ENCODE measurements at regions not wholly inside any gene's neighbourhood (a gene's known extent, or its start where the extent isn't known, plus 50 kb on each side); places are given as distances from the start of the nearest gene placed in this dataset.

DNA sequence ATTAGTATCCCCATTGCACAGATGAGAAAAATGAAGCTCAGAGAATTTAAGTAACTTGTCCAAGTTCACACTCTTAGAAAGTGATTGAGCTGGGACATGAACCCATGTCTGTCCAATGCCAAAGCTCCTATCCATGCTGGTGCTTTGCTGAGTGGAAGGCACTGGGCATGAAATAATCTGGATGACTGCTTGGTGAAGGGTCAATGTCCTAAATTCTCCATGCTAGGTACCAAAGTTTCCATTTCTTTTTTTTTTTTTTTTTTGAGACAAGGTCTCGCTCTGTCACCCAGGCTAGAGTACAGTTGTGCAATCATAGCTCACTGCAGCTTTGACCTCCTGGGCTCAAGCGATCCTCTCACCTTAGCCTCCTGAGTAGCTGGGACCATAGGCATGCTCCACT, 153.6 kb upstream of the ERCC4 start:
- no peak for DNase-seq

DNA sequence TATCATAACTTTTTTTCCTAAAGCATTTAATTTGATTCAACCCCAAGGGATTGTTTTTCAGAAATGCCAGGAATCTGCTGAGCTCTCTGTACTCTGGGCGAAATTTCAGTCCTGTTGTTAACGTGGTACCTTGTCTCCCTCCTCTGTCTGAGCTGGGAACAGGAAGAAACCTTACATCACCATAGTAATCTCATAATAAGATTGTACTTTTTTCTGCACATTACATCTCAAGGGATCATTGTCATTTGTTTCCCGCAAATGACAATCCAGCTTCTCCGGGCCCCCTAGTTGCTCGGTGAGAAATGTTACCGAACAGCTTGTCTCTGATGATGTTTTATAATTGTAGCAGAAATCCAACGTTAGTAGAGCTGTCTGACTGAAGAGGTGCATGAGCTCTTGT, 152.7 kb upstream of the ERCC4 start:
- no peak for DNase-seq

DNA sequence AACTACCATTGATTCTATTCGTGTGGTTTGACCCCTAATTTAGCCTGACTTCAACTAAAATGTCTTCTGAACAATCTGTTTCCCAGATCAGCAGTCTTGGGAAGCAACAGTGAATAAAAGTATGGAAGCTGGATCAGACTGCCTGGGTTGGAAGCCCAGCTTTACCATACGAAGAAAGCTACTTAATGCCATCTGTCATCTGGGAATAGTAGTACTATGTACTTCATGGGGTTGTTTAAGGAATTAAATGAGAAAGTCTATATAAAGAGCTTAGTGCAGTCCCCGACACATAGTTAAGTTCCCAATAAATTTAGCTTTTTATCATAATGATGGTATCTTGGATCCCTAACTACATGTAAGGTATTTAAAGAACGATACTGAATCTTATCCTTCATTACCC, 151.5 kb upstream of the ERCC4 start:
- DNase-seq, result no peak

DNA sequence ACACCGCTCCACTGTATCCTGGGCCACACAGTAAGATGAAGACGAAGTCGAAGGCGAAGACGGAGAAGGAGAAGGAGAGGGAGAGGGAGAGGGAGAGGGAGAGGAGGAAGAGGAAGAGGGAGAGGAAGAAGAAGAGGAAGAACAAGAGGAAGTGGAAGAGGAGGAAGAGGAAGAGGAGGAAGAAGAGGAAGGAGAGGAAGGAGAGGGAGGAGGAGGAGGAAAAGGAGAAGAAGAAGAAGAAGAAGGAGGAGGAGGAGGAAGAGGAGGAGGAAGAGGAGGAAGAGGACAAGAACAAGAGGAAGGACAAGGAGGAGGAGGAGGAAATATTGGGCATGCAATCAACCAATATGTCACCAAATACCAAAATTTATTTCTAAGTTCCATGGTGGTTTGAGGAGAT, 149.5 kb upstream of the ERCC4 start:
- no peak for DNase-seq

DNA sequence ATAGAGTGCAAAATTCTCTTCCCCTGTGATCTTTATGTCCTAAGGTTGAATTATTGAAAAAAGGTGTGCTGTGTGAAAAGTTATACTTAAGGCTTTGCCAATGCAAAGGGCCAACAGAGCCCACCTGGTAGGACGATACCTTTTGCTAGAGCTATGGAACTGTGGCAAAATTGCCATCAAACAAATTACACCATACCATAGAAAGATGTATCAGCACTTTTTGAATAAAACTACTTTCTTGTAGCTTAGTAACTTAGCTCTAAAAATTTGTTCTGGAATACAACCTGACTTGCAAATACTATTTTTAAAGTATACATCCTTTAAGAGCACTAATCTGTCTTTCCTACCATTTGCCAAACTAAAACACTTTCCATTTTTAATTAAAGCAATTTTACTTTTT, 147.2 kb upstream of the ERCC4 start:
- no peak for DNase-seq

DNA sequence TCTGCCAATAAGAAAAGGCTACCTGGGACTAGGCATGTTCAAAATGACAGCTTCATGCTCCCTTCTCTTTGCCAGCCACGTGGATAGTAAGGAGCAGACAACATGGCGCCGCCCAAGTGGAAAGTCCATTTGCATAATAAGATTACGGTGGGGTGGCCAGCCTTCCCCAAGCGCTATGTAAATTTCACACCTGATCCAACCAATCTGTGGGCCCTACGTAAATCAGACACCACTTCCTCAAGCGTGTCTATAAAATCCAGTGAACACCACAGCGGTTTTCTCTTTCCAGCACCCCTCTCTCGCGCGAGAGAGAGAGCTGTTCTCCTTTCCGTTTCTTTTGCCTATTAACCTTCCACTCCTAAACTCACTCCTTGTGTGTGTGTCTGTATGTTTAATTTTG, 140.3 kb upstream of the ERCC4 start:
- no peak for DNase-seq

DNA sequence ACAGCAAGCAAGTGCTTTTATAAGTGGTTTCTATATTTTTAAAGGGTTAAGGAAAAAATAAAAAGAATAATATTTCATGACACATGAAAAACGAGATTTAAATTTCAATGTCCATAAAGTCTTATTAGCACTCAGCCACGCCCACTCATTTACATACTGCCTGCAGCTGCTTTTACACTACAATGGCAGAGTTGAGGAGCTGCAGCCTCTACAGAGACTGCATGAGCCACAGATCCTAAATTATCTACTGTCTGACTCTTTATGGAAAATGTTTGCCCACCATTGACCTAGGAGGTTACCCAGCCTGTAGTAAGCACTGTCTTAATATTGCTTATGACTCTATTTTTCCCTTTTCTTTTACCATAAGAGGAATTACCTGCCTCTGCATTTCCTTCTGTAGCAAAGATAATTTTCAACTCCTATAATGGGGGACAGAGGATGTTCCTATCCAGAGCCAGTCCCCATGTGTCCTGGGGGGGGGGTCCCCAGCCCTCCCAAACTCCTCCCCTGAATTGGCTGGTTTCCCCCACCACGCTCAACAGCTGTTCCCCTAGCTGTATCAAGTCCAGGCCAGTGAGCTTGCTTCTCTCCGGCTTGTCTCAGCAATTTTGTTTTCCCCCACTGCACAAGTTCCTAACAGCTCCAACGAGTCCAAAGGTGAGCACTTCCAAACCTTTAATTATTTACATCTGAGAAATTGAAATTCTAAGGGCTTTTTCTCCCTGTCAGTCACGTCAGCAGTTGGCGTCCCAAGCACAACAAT, 139.4 kb upstream of the ERCC4 start:
- no peak for DNase-seq

DNA sequence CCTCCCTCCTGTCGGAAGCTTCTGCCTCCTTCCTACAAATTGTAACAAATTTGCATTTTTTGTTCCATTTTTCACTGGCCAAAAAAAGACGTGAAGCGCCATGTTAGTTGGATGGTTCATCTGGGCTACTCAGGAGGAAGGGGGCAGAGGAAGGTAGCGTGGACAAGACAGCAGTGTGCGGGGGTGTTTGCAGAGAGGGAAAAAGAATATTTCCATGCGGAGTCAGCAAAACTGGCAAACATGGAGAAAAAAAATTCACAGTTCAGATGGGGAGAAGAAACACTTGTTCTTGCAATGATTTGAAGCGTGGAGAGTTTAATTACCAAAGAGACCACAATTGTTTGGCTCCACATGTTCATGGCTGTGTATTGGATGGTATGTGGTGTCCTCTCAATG, 138.8 kb upstream of the ERCC4 start:
- DNase-seq, result no peak

DNA sequence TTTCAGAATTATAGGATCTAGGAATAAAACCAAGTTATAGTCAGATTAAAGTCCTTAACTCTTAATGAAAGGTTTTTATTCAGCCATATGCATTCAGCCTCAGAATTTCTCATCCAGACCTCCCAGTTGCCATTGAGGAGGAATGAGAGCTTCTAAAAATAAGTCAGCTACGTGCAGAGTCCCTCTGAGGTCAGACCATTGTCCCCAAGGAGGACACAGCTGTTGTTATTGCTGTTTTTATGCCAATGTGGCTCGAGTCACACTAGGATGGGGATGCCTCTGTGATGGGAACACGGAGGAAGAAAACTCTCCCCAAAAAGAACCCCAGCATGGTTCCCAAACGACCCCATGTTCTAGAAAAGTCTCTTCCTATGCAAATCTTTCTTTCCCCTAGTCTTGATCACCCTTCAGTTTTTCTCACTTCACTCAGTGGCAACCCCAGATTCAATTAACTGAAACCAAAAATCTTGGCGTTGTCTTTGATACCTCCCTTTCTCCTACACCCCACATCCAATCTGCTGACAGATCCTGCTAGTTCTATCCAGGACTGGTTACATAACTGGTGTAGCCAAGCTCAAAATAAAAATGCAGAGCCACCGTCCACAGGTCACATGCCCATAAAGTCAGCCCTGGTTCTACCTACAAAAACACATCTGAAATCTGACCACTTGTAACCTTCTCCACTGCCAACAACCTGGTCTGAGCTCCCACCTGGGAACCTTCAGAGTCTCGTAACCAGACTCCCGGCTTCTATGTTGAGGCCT, 138.2 kb upstream of the ERCC4 start:
- no peak for DNase-seq

DNA sequence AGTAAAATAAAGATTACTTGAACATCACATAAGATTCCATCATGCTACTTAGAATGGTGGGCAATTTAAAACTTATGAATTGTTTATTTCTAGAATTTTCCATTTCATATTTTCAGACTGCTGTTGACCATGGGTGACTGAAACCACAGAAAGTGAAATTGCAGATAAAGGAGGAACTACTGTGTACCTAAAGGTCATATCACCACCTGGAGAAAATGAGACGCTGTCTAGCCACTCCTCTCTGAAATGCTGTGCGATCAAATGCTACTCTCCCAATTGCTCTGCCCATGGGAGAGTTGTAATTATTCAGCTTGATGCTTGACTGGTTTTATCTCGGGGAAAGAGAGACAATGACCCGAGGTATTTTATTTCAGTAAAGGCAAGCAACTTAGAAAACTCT, 128.9 kb upstream of the ERCC4 start:
- DNase-seq, result no peak

DNA sequence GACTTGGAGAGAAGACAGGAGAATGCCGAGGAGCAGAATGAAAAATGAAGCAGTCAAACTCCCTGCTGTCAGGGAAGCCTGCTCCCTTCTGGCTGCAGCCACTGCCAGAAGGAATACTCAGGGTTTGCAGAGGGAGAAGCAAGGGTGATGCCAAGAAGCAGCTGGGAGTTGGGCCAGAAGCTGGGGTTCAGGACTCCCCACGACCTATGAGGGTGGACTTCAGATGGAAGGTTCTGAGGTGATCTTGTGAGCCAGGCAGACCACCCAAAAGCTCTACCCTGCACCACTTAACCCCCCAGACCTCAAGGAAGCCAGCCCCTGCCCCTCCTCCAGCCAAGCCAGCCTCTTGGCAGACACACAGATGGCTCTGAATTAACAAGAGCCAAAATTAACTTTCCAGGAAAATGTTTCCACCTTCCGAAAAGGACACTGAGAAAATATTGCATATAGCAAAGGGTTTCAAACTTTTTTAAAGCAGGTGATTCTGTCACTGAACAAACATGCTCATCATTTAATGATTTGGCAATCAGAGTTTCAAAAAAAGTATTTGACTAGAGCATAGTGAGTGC, 126.0 kb upstream of the ERCC4 start:
- no peak for DNase-seq

DNA sequence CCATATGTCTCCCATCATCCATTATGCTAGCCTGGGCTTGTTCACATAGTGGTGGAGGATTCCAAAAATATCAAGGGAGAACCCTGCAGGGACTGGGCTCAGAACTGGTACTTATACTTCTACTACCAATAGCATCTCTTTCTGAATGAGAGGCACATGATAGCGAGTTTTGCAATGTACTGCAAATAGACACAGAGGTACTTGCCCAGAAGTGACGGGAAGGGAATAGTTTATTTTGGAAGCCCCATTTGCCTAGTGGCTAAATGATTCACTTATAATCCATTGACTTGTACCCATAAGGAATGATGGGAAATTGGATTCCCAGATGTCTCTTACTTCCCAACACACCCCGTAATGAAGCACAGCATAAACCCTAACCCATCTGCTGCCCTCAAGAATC, 124.8 kb upstream of the ERCC4 start:
- DNase-seq, result no peak

DNA sequence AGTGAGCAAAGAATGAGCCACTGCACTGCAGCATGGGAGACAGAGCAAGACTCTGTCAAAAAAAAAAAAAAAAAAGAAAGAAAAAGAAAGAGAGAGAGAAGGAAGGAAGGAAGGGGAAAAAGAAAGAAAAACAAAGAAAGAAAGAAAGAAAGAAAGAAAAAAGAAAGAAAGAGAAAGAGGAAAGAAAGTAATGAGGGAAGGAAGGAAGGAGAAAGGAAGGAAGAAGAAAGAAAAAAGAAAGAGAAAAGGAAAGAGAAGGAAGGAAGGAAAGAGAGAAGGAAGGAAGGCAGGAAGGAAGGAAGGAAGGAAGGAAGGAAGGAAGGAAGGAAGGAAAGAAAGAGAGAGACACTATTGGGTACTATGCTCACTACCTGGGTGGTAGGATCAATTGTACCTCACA, 122.2 kb upstream of the ERCC4 start:
- no peak for DNase-seq

DNA sequence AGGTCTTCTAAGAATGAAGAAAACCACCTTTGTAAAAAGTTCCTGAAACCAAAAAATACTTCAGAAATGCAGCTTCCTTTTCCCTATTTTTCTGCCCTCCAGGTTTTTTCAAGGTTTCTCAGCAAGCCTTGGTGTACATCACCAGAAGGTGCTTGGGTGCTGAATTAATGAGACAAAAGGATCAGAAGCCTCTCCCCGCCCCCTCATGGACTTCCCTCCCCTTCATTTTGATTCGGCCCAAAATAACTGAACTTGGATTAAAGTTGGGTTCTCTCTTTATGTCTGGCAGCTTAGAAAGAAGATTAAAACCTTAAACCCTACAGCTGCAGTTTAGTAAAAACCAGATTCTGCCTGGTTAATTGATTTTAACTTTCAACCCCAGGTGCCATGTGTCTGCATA, 121.7 kb upstream of the ERCC4 start:
- no peak for DNase-seq

DNA sequence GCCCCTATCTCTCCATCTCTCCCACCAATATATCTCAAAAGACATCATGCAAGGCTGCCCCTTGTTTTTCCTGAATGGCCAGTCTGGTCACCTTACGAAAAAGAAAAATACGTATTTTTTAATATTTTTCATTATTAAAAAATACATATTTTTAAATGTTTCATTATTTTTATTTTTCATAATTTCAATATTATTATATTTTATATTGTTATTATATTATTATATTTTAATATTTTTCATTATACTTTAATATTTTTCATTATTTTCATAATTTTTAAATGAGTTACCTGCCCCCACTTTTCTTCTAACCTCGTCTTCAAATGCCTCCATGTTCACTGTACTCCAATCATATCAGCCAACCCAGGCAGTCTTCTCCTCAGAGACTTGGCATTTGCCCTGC, 116.0 kb upstream of the ERCC4 start:
- no peak for DNase-seq

DNA sequence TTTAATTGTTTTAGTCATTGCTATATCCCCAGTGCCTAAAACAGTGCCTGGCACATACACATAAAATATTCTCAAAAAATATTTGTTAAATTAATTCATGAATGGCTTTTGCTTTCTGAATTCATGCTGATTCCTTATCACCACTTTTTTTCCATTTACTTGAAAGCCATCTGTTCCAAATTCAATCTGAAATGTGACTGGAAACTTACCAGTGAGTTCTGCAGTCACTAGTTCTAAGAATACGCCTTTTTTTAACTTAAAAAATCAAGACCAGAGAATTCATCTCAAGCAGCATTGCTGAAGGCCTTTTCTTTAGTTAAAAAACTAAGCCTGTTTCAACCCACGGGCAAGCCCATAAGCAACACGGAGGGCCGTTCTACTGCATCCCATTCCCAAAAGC, 114.0 kb upstream of the ERCC4 start:
- DNase-seq, result no peak

DNA sequence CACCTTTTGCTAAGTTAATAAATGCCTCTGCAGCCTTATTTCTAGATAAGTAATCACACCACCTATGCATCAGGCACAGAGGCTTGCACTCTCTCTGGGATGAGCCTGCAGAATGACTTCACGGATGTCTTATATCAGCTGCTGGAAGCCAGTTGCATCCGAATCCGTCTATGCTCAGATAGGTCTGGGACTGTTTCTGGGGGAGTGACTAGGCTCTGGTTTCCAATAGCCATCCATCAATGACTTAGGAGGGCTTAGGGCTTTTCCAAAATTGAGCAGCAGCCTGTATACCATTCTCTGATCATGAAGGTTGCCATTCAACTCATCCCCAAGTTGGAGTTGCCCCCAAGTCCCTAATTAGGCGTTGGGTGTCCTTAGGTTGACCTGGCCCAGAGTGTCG, 113.3 kb upstream of the ERCC4 start:
- DNase-seq, result no peak

DNA sequence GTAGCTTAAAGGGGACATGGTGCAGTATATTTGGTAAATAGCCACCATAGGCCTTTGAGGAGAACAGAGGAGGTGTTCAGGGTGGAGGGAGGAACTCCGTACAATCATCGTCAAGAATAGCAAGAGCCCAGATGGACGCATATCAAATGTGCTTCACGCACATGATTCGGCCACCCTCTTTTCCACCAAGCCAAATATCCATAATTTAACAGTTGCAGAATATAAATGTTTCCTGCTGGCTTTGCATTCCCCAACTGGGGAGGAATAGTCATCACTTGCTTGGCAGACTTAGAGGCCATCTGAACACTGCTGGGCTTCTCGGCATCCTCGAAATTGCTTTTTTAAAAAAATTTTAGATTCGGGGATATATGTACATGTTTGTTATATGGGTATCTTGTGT, 111.9 kb upstream of the ERCC4 start:
- no peak for DNase-seq

DNA sequence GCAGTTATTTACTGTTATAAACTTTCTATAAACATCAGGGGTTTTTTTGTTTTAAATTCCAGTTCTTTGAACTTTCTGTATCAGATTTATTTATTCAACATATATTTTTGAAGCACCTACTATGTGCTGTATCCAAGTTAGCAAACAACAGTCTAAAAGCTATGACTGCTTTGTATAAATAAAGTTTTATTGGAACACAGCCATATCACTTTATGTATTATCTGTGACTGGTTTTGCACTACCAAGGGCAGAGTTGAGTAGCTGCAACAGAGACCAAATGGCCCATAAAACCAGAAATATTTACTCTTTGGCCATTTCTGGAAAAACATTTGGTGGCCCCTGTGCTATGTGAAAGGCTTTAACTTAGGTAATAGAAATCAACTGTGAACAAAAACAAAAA, 110.2 kb upstream of the ERCC4 start:
- no peak for DNase-seq

DNA sequence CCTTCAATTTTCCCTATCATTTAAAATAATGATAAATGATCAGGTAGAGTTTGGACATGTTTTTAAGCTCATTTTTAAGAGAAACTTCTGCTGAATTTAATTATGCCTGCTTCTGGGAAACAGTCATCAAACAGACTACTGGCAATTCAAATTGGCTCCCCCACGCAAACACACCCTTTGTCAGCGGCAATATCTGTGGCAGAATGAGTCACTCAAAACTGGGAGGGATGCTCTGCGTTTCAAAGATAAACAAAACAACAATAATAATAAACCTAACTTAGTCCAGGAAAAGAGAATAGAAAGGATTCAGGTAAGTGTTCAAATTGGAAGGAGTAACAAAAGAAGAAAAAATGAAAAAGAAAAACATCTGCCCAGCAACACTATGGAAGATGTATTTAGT, 108.1 kb upstream of the ERCC4 start:
- no peak for DNase-seq

DNA sequence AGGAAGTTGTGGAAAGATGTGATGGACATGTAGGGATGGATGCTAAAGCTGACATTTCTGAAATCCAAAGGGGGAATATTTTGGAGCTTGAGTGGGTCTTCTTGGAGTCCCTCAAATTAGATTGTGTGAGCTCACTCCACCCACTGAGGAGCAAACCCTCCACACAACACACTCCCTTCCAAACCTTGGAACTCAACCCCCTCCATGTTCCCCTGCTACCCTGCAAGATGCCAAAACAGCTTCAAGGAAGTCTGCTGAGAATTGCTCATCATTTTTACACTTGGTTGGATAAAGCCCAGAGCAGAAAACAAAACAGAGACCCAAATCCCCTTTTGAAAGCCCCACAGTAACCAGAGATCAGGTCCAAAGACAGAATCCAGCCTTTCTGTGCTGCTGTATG, 103.3 kb upstream of the ERCC4 start:
- no peak for DNase-seq

DNA sequence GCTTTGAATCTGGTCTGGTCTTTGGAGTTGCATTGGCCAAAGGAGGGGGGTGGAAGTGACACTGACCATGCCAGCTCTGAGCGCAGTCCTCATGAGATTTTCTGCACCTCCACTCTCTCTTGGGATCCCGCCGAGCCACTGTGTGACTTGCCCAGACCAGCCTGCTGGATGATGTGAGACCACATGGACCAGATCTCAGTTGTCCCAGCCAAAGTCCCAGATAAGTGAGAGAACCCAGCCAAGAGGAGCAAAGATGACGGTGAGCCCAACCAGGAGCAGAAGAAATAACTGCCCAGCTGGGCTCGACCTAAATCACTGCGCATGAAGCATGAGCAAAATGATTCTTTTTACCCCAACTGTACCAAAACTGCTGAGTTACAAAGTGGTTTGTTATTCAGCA, 96.5 kb upstream of the ERCC4 start:
- DNase-seq, result no peak

DNA sequence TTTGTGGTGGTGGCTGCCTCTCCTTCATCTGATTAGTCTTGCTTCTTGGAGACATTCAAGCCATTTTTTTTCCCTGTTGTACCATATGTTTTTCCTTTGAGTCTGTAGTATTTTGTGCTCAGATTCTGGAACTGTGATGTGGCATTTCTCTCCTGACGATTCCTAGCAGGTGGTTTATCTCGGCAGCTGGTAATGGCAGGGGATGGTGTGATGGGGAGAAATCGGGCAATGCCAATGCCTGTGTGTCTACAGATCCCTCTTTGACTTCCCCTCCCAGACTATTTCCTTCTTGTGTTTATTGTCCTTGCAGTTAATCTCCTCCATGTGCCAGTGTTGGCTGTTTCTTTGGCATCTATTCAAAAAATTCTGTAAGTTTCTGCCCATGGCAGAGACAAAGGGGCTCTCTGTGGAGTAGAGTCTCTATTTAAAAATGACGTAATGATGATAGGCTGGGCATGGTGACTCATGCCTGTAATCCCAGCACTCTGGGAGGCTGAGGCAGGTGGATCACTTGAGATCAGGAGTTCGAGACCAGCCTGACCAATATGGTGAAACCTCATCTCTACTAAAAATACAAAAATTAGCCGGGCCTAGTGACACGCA, 90.2 kb upstream of the ERCC4 start:
- peak; percentile 9 for DNase-seq

DNA sequence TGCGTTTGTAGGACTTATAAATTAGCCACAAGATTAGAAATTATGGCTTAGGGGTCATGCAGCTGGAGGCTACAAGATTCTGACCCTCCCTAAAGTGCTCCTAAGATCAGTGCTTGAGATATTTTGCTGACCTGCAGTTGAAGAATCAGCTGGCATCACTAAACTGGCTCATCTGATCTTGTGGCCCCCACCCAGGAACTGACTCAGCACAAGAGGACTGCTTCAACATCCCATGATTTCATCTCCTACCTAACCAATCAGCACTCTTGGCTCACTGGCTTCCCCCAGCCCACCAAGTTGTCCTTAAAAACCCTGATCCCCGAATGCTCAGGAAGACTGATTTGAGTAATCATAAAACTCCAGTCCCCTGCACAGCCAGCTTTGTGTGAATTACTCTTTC, 86.4 kb upstream of the ERCC4 start:
- DNase-seq, result no peak
